ENCODE measurements at regions not wholly inside any gene's neighbourhood (a gene's known extent, or its start where the extent isn't known, plus 50 kb on each side); places are given as distances from the start of the nearest gene placed in this dataset.

DNA sequence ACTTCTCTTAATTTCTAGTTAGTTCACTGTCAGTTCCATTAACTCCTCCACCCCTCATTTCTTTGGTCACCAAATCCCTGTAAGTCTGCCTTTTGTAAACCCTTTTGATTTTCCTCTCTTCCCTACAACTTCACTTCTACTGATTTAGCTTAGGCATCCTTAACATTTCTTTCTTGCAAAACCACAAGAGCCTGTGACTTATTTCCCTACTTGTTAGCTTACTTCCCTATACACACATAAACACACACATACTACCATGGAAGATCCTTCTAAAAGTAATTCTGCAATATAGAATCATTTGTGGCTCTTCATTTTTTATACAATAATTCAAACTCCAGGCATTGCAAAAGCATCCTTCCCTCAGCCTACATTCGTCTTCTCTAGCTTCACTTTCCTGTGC, 494.3 kb upstream of the USP15 start:
- H3K36me3 Mint-ChIP-seq: no peaks in the 10 kb centered on the region
- H2AFZ ChIP-seq (replicated peaks): no peak overlapping the region
- H3K27ac Mint-ChIP-seq: no peak overlapping the region
- no peaks in the 10 kb centered on the region for H3K36me3 ChIP-seq
- no peak for DNase-seq (ENCODE audit: low spot score)
- H3K9me3 Mint-ChIP-seq: peaks cover 11% of the 10 kb centered on the region
- no peak overlapping the region for H3K4me2 ChIP-seq
- no peak overlapping the region for H3K4me3 ChIP-seq
- no peaks in the 10 kb centered on the region for H3K9me3 ChIP-seq (ENCODE audit: low read depth)
- peaks cover 3% of the 10 kb centered on the region for H3K27me3 Mint-ChIP-seq (ENCODE audit: insufficient read depth, low read depth)
- no peaks in the 10 kb centered on the region for H4K20me1 ChIP-seq (ENCODE audit: low read depth)
- no peaks in the 10 kb centered on the region for H3K79me2 ChIP-seq (ENCODE audit: low read depth)
- no peak overlapping the region for H3K9ac ChIP-seq
- no peak overlapping the region for H3K4me3 Mint-ChIP-seq
- TF ChIP-seq, protein P1, sequence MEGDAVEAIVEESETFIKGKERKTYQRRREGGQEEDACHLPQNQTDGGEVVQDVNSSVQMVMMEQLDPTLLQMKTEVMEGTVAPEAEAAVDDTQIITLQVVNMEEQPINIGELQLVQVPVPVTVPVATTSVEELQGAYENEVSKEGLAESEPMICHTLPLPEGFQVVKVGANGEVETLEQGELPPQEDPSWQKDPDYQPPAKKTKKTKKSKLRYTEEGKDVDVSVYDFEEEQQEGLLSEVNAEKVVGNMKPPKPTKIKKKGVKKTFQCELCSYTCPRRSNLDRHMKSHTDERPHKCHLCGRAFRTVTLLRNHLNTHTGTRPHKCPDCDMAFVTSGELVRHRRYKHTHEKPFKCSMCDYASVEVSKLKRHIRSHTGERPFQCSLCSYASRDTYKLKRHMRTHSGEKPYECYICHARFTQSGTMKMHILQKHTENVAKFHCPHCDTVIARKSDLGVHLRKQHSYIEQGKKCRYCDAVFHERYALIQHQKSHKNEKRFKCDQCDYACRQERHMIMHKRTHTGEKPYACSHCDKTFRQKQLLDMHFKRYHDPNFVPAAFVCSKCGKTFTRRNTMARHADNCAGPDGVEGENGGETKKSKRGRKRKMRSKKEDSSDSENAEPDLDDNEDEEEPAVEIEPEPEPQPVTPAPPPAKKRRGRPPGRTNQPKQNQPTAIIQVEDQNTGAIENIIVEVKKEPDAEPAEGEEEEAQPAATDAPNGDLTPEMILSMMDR (IDR thresholded peaks at IDR 0.05): no peak
- no peak for TF ChIP-seq EZH2 (IDR thresholded peaks at IDR 0.05)
- TF ChIP-seq EZH2phosphoT487 (IDR thresholded peaks at IDR 0.05): no peak
- H3F3A ChIP-seq (ENCODE audit: low read depth): no peaks in the 10 kb centered on the region
- H3K4me1 Mint-ChIP-seq: peaks cover 5% of the 10 kb centered on the region
- no peaks in the 10 kb centered on the region for H3K4me1 ChIP-seq
- H3K27ac ChIP-seq: no peak overlapping the region
- H3K27me3 ChIP-seq: no peaks in the 10 kb centered on the region

DNA sequence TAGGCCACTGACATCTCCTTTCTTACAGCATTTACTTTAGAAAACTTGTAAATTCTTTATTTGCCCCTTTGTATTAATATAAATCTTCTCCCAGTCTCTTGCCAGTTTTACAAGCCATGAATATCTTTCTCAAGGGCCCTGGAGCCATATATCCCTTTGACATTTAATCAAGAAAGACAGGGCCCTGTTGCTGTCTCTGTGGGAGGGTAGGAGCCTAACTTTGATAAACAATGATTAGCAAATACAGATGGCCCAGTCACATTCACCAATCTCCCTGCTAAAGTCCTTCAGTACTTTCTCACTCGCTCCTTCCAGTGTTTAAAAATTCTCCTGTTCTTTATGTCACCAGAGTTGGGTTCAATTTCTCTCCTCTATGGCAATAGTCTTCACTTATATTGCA, 479.8 kb upstream of the USP15 start:
- no peak overlapping the region for H3K9ac ChIP-seq
- Mint-ChIP-seq H3K27ac (no peak overlapping the region), H3K36me3 (no peaks in the 10 kb centered on the region), H3K4me3 (no peak overlapping the region), H3K27me3 (ENCODE audit: insufficient read depth, low read depth) (no peaks in the 10 kb centered on the region), H3K4me1 (peaks cover 20% of the 10 kb centered on the region), H3K9me3 (no peaks in the 10 kb centered on the region)
- H3K79me2 ChIP-seq (ENCODE audit: low read depth): no peaks in the 10 kb centered on the region
- H2AFZ ChIP-seq (replicated peaks): no peak overlapping the region
- H3K4me1 ChIP-seq: peaks cover 20% of the 10 kb centered on the region
- no peak overlapping the region for H3K4me3 ChIP-seq
- no peaks in the 10 kb centered on the region for H4K20me1 ChIP-seq (ENCODE audit: low read depth)
- peaks cover 5% of the 10 kb centered on the region for H3F3A ChIP-seq (ENCODE audit: low read depth)
- TF ChIP-seq EZH2 (IDR thresholded peaks at IDR 0.05) (no peak), EZH2phosphoT487 (IDR thresholded peaks at IDR 0.05) (no peak)
- TF ChIP-seq, protein P1 (IDR thresholded peaks at IDR 0.05): no peak
- DNase-seq (ENCODE audit: low spot score): no peak
- peak overlapping the region; percentile 51 for H3K4me2 ChIP-seq
- no peaks in the 10 kb centered on the region for H3K9me3 ChIP-seq (ENCODE audit: low read depth)
- H3K36me3 ChIP-seq: no peaks in the 10 kb centered on the region
- peak overlapping the region; percentile 75 for H3K27ac ChIP-seq
- H3K27me3 ChIP-seq: peaks cover 18% of the 10 kb centered on the region

- peaks cover 5% of the 10 kb centered on the region for H3F3A ChIP-seq (ENCODE audit: low read depth)
- H3K36me3 ChIP-seq: no peaks in the 10 kb centered on the region
- H3K79me2 ChIP-seq (ENCODE audit: low read depth): no peaks in the 10 kb centered on the region
- peaks cover 2% of the 10 kb centered on the region for H3K9me3 Mint-ChIP-seq
- no peak overlapping the region for H3K9ac ChIP-seq
- DNase-seq (ENCODE audit: low spot score): peak; percentile 51
- no peaks in the 10 kb centered on the region for H3K36me3 Mint-ChIP-seq
- peaks cover 20% of the 10 kb centered on the region for H3K4me1 ChIP-seq
- H3K27me3 Mint-ChIP-seq (ENCODE audit: insufficient read depth, low read depth): no peaks in the 10 kb centered on the region
- peak overlapping the region; percentile 51 for H3K4me2 ChIP-seq
- no peak overlapping the region for H3K27ac Mint-ChIP-seq
- no peaks in the 10 kb centered on the region for H3K9me3 ChIP-seq (ENCODE audit: low read depth)
- H3K27ac ChIP-seq: peak overlapping the region; percentile 75
- H3K27me3 ChIP-seq: peaks cover 11% of the 10 kb centered on the region
- peaks cover 20% of the 10 kb centered on the region for H3K4me1 Mint-ChIP-seq
- no peak overlapping the region for H3K4me3 Mint-ChIP-seq
- TF ChIP-seq EZH2phosphoT487 (IDR thresholded peaks at IDR 0.05) (no peak), EZH2 (IDR thresholded peaks at IDR 0.05) (no peak)
- TF ChIP-seq, protein P1 (IDR thresholded peaks at IDR 0.05): no peak
- H3K4me3 ChIP-seq: no peak overlapping the region
- H4K20me1 ChIP-seq (ENCODE audit: low read depth): no peaks in the 10 kb centered on the region
- no peak overlapping the region for H2AFZ ChIP-seq (replicated peaks)
Measured at GRCh38 chr12:61781021-61781581, 479.1 kb upstream of the USP15 start.
